Globus pallidus (tissue), 1 donor: ENCODE measurements at regions not wholly inside any gene's neighbourhood (a gene's known extent, or its start where the extent isn't known, plus 50 kb on each side); places are given as distances from the start of the nearest gene placed in this dataset.
"Not testable (repeated sequence)": the region's sequence is repeated elsewhere in the genome, so short reads cannot be mapped to it uniquely, and the experiment has no call there.

Experiments used
- DNase-seq: peaks from one replicate; pipeline ENCODE4 v3.0.0-alpha.2; 2015; ENCODE audit warnings: low spot score

- no peak for DNase-seq
These were observed 1120.8 kb upstream of the TMEFF2 start for GRCh38 chr2:193315428-193316091.

DNA sequence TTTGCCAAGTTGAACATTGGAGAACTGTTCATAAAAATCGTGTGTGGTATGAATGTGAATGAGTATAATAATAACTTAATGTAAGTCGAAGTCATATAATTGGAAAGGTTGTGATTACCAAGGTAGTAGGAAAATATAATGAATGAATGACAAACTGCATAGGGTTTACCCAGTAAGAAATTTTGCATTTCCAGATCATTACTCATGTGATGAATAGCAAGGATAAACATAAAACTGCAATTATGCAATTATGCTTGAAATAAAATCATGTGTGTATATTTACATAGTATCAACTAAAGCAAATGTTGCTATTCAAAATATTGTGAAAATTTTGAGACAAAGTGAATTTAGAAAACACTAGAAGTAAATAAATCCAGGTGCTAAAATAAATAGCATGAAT is 1108.7 kb upstream of the TMEFF2 start:
- DNase-seq: no peak

- no peak for DNase-seq
These were observed 1099.6 kb upstream of the TMEFF2 start for GRCh38 chr2:193294371-193294770.

- no peak for DNase-seq
These were observed 1084.6 kb upstream of the TMEFF2 start for GRCh38 chr2:193279361-193279760.

DNA sequence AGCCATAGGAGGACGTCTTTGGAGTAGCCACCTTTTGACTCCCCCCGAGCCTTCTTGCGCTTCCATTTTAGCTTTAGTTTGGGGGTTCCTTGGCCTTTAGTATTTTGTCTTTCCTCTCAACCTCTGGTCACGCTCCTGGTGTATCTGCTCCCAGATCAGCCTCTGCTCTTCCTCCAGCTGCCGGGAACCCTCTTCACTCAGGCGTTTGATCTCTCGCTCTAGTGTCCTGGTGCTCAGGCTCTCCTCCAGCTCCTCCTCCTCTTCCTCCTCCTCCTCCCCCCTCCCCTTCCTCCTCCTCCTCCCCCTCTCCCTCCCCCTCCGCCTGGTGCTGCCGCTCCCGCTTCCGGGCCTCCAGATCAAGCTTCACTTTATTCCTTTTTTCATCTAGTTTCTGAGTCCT is 1082.3 kb upstream of the TMEFF2 start:
- DNase-seq: no peak

DNA sequence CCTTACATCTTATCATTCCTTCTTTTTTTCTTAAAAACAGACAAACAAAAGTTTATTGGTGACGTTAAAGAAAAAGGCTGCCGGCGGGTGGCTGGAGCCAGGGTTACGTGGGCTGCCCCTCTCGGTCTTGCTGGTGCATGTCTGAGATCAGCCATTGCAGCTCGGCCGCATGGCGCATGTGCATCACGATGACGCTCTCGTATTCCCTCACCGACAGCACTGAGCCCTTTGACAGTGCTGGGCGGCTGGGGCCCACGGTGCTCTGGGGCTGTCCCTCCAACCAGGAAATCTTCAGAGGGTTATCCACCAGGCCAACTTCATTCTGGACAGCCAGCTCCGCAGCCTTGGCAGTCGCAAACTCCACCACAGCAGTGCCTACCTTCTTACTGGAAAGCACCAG is 1081.8 kb upstream of the TMEFF2 start:
- no peak for DNase-seq

DNA sequence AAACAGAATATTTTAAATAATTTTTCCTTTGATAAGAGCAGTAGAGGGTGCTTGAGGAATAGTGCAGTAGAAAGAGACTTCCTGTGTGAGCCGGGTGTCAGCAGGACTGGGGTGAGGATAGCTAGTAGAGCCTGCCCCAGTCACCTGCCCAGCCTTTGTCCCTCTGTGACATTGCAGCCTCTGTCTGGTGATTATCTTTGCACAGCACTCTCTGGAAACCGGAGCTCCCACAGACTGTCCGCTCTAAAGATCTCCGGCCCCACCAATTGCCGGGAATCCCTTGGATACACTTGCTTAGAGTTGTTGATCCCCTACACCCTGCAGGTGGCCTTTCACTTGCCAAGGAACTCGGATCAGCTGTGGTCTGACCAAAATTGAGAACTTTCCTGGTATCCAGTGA is 1081.3 kb upstream of the TMEFF2 start:
- DNase-seq: no peak

DNA sequence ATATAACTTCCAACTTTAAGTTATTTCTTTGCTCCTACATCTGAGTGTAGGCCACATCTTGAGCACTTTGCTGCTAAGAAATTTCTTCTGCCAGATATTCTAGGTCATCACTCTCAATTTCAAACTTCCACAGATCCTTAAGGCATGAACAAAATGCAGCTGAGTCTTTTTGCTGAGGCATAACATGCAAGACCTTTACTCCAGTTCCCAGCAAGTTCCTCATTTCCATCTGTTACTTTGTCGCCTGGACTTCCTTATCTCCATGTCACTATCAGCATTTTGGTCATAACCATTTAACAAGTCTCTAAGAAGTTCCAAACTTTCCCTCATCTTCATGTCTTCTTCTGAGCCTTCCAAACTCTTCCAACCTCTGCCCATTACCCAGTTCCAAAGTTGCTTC is 1077.3 kb upstream of the TMEFF2 start:
- DNase-seq: no peak

DNA sequence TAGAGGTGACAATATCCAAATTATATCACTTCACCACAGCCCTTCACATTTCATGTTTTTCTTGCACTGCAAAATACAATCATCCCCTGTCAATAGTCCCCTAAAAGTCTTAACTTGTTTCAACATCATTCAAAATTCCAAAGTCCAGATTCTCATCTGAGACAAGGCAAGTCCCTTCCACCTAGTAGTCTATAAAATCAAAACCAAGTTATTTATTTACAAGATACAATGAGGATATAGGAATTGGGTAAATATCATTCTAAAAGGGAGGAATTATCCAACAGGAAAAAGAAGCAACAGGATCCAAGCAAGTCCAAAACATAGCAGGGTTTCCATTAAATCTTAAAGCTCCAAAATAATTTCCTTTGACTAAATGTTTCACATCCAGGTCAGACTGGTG is 1076.1 kb upstream of the TMEFF2 start:
- no peak for DNase-seq

GRCh38 chr2:193267496-193268002 is 1072.8 kb upstream of the TMEFF2 start:
- DNase-seq: no peak

- no peak for DNase-seq
These were observed 1058.3 kb upstream of the TMEFF2 start for GRCh38 chr2:193253014-193253530.

DNA sequence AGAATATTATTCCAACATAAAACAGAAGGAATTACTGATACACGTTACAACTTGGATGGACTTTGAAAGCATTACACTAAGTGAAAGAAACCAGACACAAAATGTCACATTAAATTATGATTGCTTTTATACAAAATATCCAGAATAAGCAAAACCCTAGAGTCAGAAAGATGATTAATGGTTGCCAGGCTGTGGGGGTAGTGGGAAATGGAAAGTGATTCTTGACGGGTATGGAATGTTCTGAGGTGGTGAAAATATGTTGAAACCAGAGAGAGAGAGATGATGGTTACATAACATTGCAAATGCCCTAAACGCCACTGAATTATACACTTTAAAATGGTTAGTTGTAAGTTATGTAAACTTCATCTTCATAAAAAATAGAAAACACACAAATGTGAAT is 1057.2 kb upstream of the TMEFF2 start:
- no peak for DNase-seq

GRCh38 chr2:193250389-193250788 is 1055.7 kb upstream of the TMEFF2 start:
- no peak for DNase-seq

- no peak for DNase-seq
These were observed 1046.0 kb upstream of the TMEFF2 start for GRCh38 chr2:193240752-193241151.

DNA sequence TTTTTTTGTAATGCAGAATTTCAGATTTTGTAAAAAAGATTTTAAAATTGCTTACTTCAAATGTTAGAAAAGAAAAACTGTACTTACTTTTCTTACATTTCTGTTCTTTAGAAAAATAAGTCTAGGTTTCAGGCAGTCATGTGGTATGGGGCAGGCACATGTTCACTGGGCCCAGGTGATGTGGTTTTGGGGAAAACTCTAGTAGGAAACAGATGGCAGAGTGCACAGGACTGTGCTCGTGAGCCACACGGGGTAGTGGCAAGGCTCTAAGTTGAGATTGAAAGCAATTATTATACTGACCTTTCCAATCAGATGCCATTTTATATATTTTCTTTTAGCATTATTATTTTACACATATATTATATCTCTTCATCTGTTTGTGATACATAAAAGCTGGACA is 1036.9 kb upstream of the TMEFF2 start:
- no peak for DNase-seq

DNA sequence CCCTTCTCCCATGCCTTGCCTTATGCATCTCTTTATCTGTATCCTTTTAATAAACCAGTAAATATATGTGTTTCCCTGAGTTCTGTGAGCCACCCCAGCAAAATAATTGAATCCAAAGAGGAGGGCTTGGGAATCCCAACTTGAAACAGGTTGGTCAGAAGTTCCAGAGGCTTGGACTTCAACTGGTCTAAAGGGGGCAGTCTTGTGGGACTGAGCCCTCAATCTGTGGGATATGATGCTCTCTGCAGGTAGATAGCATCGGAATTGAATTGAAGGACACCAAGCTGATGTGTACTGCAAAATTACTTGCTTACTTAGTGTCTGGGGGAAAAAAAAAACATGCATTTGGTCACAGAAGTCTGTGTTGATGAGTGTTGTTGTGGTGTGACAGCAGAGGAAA is 1033.5 kb upstream of the TMEFF2 start:
- DNase-seq: no peak

DNA sequence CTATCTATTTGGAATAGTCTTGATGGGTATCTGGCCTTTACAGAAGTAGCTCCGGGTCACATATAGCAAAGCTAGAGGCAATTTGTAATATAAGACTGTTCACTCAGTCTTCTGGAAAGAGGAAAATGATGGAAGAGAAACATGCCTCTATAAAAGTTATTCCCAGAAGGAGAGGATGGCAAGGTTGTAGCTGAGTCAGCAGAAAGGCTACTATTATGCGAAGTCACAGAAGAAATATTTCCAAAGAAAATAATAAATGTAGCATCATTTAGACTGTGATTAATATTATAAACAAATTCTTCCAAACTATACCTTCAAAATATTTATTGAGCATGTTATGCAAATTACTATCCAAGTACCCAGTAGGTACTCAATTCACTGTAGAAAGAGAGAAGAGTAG is 1027.7 kb upstream of the TMEFF2 start:
- DNase-seq: no peak

- DNase-seq: no peak
These were observed 1024.7 kb upstream of the TMEFF2 start for GRCh38 chr2:193219413-193219812.

DNA sequence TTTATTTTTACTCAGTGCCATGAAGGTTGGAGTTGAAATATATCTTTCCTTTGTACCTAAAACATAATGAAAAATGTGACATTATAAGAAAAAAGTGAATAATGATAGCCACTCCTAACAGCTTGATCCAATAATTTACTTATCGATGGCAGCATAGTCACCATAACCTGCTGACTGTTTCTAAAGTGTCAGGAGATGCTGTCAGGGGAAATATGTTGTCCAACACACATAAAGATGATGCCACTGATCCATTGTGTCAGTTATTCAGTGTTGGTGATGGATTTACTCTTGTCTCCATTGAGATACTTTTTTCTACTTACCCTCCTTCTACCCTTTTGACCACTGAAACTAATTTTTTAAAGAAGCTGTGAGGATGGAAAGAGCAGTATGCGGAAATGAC is 1006.9 kb upstream of the TMEFF2 start:
- DNase-seq: no peak

- DNase-seq: no peak
These were observed 1004.6 kb upstream of the TMEFF2 start for GRCh38 chr2:193199322-193199721.

DNA sequence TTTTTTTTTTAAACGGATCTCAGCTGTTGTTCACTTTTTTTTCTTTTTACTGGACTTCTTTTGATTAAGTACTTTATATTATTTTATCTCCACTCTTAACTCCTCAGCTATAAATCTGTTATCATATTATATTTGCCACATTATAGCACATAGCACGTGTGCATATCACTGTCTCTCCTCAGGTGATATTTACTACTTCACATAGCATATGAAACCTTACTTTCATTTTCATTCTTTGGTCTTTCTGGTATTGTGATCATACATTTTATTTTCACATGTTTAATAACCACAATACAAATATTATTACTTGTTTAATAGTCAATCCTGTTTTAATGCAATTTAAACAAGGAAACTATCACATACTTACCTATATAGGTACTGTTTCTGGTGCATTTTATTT is 993.1 kb upstream of the TMEFF2 start:
- DNase-seq: no peak

GRCh38 chr2:193170981-193171380 is 976.2 kb upstream of the TMEFF2 start:
- not testable (repeated sequence) for DNase-seq

DNA sequence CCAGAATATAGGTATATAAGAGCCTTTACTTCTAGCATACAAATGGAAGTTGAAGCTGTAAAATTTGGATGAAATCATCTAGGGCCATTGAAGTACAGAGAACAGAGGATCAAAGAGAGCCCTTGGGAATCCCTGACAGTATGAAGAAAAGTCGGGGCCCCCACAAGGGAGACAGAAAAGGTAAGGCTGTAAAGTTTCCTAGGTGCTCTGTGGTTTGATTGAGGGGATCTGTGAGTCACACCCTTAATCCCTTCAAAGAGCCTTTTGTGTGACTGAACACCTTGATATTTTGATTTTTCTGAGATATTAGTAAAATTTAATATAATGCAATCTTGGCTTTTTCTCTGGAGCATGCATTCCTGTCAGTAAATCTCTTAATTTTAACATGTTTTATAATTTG is 961.7 kb upstream of the TMEFF2 start:
- no peak for DNase-seq

GRCh38 chr2:193154076-193154475 is 959.3 kb upstream of the TMEFF2 start:
- no peak for DNase-seq
